SW480 (cell line): ENCODE measurements at regions not wholly inside any gene's neighbourhood (a gene's known extent, or its start where the extent isn't known, plus 50 kb on each side); places are given as distances from the start of the nearest gene placed in this dataset.

Source experiments
- DNase-seq: peaks from one replicate; pipeline ENCODE4 v3.0.0-alpha.2; 2016; ENCODE audit warnings: low spot score

- DNase-seq, result no peak
These were observed 661.0 kb upstream of the CDH18 start for GRCh38 chr5:20648981-20649380.

- DNase-seq, result no peak
These were observed 648.7 kb upstream of the CDH18 start for GRCh38 chr5:20636686-20637085.

- DNase-seq, result no peak
These were observed 631.6 kb upstream of the CDH18 start for GRCh38 chr5:20619591-20619990.

GRCh38 chr5:20618340-20618739 lies 630.3 kb upstream of the CDH18 start:
- no peak for DNase-seq

- DNase-seq, result no peak
These were observed 629.8 kb upstream of the CDH18 start for GRCh38 chr5:20617841-20618240.

GRCh38 chr5:20615888-20616563 lies 628.0 kb upstream of the CDH18 start:
- no peak for DNase-seq

GRCh38 chr5:20611620-20612019 lies 623.6 kb upstream of the CDH18 start:
- DNase-seq, result no peak

- DNase-seq, result no peak
These were observed 622.7 kb upstream of the CDH18 start for GRCh38 chr5:20610681-20611080.

GRCh38 chr5:20609126-20609525 lies 621.1 kb upstream of the CDH18 start:
- DNase-seq, result no peak

GRCh38 chr5:20608567-20608966 lies 620.6 kb upstream of the CDH18 start:
- DNase-seq, result no peak

GRCh38 chr5:20605732-20606525 lies 617.9 kb upstream of the CDH18 start:
- no peak for DNase-seq

GRCh38 chr5:20604992-20605391 lies 617.0 kb upstream of the CDH18 start:
- DNase-seq, result no peak

- peak; percentile 84 for DNase-seq
These were observed 613.7 kb upstream of the CDH18 start for GRCh38 chr5:20601678-20602100.

- DNase-seq, result no peak
These were observed 602.4 kb upstream of the CDH18 start for GRCh38 chr5:20590356-20590755.

GRCh38 chr5:20575571-20575970 lies 587.6 kb upstream of the CDH18 start:
- no peak for DNase-seq

- no peak for DNase-seq
These were observed 586.6 kb upstream of the CDH18 start for GRCh38 chr5:20574576-20574975.

GRCh38 chr5:20572614-20573013 lies 584.6 kb upstream of the CDH18 start:
- peak; percentile 31 for DNase-seq

GRCh38 chr5:20570486-20570885 lies 582.5 kb upstream of the CDH18 start:
- DNase-seq, result no peak

- no peak for DNase-seq
These were observed 574.5 kb upstream of the CDH18 start for GRCh38 chr5:20562544-20562943.

GRCh38 chr5:20559845-20560244 lies 571.8 kb upstream of the CDH18 start:
- no peak for DNase-seq

- no peak for DNase-seq
These were observed 568.2 kb upstream of the CDH18 start for GRCh38 chr5:20556115-20556763.

- DNase-seq, result peak; percentile 18
These were observed 567.0 kb upstream of the CDH18 start for GRCh38 chr5:20555034-20555433.

- no peak for DNase-seq
These were observed 566.0 kb upstream of the CDH18 start for GRCh38 chr5:20554001-20554400.
